ENCODE measurements at regions not wholly inside any gene's neighbourhood (a gene's known extent, or its start where the extent isn't known, plus 50 kb on each side); places are given as distances from the start of the nearest gene placed in this dataset.
"Not testable (repeated sequence)": the region's sequence is repeated elsewhere in the genome, so short reads cannot be mapped to it uniquely, and the experiment has no call there.

- Histone ChIP-seq H3K27me3 (ENCODE audit: control insufficient read depth, insufficient read depth, low read length) (no peaks in the 10 kb centered on the region), H3K4me3 (ENCODE audit: low read length) (no peak overlapping the region), H3K4me2 (ENCODE audit: low read length) (no peak overlapping the region), H3K9ac (ENCODE audit: low read depth, low read length) (no peak overlapping the region), H3K4me1 (ENCODE audit: control insufficient read depth, insufficient read depth, low read length) (peaks cover under 1% of the 10 kb centered on the region), H3K36me3 (ENCODE audit: insufficient read depth, low read length) (no peaks in the 10 kb centered on the region), H3K9me3 (replicated peaks; ENCODE audit: low read length) (peaks cover 2% of the 10 kb centered on the region)
Observed at GRCh38 chr6:133796235-133796634, 92.7 kb upstream of the TCF21 start.

GRCh38 chr6:133799043-133799442 lies 89.9 kb upstream of the TCF21 start:
- Histone ChIP-seq H3K4me1 (ENCODE audit: control insufficient read depth, insufficient read depth, low read length) (no peaks in the 10 kb centered on the region), H3K4me2 (ENCODE audit: low read length) (no peak overlapping the region), H3K36me3 (ENCODE audit: insufficient read depth, low read length) (no peaks in the 10 kb centered on the region), H3K27me3 (ENCODE audit: control insufficient read depth, insufficient read depth, low read length) (no peaks in the 10 kb centered on the region), H3K4me3 (ENCODE audit: low read length) (no peak overlapping the region), H3K9ac (ENCODE audit: low read depth, low read length) (no peak overlapping the region), H3K9me3 (replicated peaks; ENCODE audit: low read length) (peaks cover 2% of the 10 kb centered on the region)

- H3K4me1 ChIP-seq (ENCODE audit: control insufficient read depth, insufficient read depth, low read length), result peaks cover 3% of the 10 kb centered on the region
- no peaks in the 10 kb centered on the region for H3K36me3 ChIP-seq (ENCODE audit: insufficient read depth, low read length)
- H3K27me3 ChIP-seq (ENCODE audit: control insufficient read depth, insufficient read depth, low read length), result no peaks in the 10 kb centered on the region
- H3K4me3 ChIP-seq (ENCODE audit: low read length), result no peak overlapping the region
- H3K9me3 ChIP-seq (replicated peaks; ENCODE audit: low read length), result peaks cover 2% of the 10 kb centered on the region
- no peak overlapping the region for H3K9ac ChIP-seq (ENCODE audit: low read depth, low read length)
- H3K4me2 ChIP-seq (ENCODE audit: low read length), result no peak overlapping the region
Observed at GRCh38 chr6:133802861-133803260, 86.1 kb upstream of the TCF21 start.

- peaks cover 3% of the 10 kb centered on the region for H3K4me1 ChIP-seq (ENCODE audit: control insufficient read depth, insufficient read depth, low read length)
- no peak overlapping the region for H3K4me2 ChIP-seq (ENCODE audit: low read length)
- H3K27me3 ChIP-seq (ENCODE audit: control insufficient read depth, insufficient read depth, low read length), result no peaks in the 10 kb centered on the region
- H3K4me3 ChIP-seq (ENCODE audit: low read length), result no peak overlapping the region
- H3K9me3 ChIP-seq (replicated peaks; ENCODE audit: low read length), result no peaks in the 10 kb centered on the region
- no peaks in the 10 kb centered on the region for H3K36me3 ChIP-seq (ENCODE audit: insufficient read depth, low read length)
- H3K9ac ChIP-seq (ENCODE audit: low read depth, low read length), result no peak overlapping the region
Observed at GRCh38 chr6:133804265-133804664, 84.6 kb upstream of the TCF21 start.

- Histone ChIP-seq H3K36me3 (ENCODE audit: insufficient read depth, low read length) (no peaks in the 10 kb centered on the region), H3K4me3 (ENCODE audit: low read length) (no peak overlapping the region)
Observed at GRCh38 chr6:133805876-133806275, 83.0 kb upstream of the TCF21 start.

GRCh38 chr6:133806382-133807140 lies 82.4 kb upstream of the TCF21 start:
- no peaks in the 10 kb centered on the region for H3K9me3 ChIP-seq (replicated peaks; ENCODE audit: low read length)
- no peak overlapping the region for H3K4me2 ChIP-seq (ENCODE audit: low read length)
- no peaks in the 10 kb centered on the region for H3K27me3 ChIP-seq (ENCODE audit: control insufficient read depth, insufficient read depth, low read length)
- H3K36me3 ChIP-seq (ENCODE audit: insufficient read depth, low read length), result no peaks in the 10 kb centered on the region
- no peak overlapping the region for H3K9ac ChIP-seq (ENCODE audit: low read depth, low read length)
- peaks cover 3% of the 10 kb centered on the region for H3K4me1 ChIP-seq (ENCODE audit: control insufficient read depth, insufficient read depth, low read length)
- no peak overlapping the region for H3K4me3 ChIP-seq (ENCODE audit: low read length)

More at GRCh38 chr6:133805876-133806275, 83.0 kb upstream of the TCF21 start:
- peaks cover 3% of the 10 kb centered on the region for H3K4me1 ChIP-seq (ENCODE audit: control insufficient read depth, insufficient read depth, low read length)
- H3K9me3 ChIP-seq (replicated peaks; ENCODE audit: low read length), result no peaks in the 10 kb centered on the region
- no peak overlapping the region for H3K9ac ChIP-seq (ENCODE audit: low read depth, low read length)
- H3K27me3 ChIP-seq (ENCODE audit: control insufficient read depth, insufficient read depth, low read length), result no peaks in the 10 kb centered on the region
- H3K4me2 ChIP-seq (ENCODE audit: low read length), result no peak overlapping the region

GRCh38 chr6:133807501-133807900 lies 81.4 kb upstream of the TCF21 start:
- Histone ChIP-seq H3K4me3 (ENCODE audit: low read length) (no peak overlapping the region), H3K27me3 (ENCODE audit: control insufficient read depth, insufficient read depth, low read length) (no peaks in the 10 kb centered on the region), H3K4me2 (ENCODE audit: low read length) (no peak overlapping the region), H3K36me3 (ENCODE audit: insufficient read depth, low read length) (no peaks in the 10 kb centered on the region), H3K4me1 (ENCODE audit: control insufficient read depth, insufficient read depth, low read length) (peaks cover 3% of the 10 kb centered on the region), H3K9me3 (replicated peaks; ENCODE audit: low read length) (no peaks in the 10 kb centered on the region), H3K9ac (ENCODE audit: low read depth, low read length) (no peak overlapping the region)

- peaks cover 4% of the 10 kb centered on the region for H3K9me3 ChIP-seq (replicated peaks; ENCODE audit: low read length)
- no peak overlapping the region for H3K4me3 ChIP-seq (ENCODE audit: low read length)
- H3K4me1 ChIP-seq (ENCODE audit: control insufficient read depth, insufficient read depth, low read length), result peaks cover 5% of the 10 kb centered on the region
- no peak overlapping the region for H3K4me2 ChIP-seq (ENCODE audit: low read length)
- no peaks in the 10 kb centered on the region for H3K36me3 ChIP-seq (ENCODE audit: insufficient read depth, low read length)
- H3K27me3 ChIP-seq (ENCODE audit: control insufficient read depth, insufficient read depth, low read length), result no peaks in the 10 kb centered on the region
- no peak overlapping the region for H3K9ac ChIP-seq (ENCODE audit: low read depth, low read length)
Observed at GRCh38 chr6:133809406-133809805, 79.5 kb upstream of the TCF21 start.

GRCh38 chr6:133811557-133811956 lies 77.4 kb upstream of the TCF21 start:
- no peak overlapping the region for H3K4me2 ChIP-seq (ENCODE audit: low read length)
- H3K36me3 ChIP-seq (ENCODE audit: insufficient read depth, low read length), result no peaks in the 10 kb centered on the region
- no peaks in the 10 kb centered on the region for H3K27me3 ChIP-seq (ENCODE audit: control insufficient read depth, insufficient read depth, low read length)
- H3K4me1 ChIP-seq (ENCODE audit: control insufficient read depth, insufficient read depth, low read length), result peaks cover 26% of the 10 kb centered on the region
- H3K4me3 ChIP-seq (ENCODE audit: low read length), result no peak overlapping the region
- peaks cover 4% of the 10 kb centered on the region for H3K9me3 ChIP-seq (replicated peaks; ENCODE audit: low read length)
- H3K9ac ChIP-seq (ENCODE audit: low read depth, low read length), result no peak overlapping the region

- H3K9me3 ChIP-seq (replicated peaks; ENCODE audit: low read length); H3K4me2 ChIP-seq (ENCODE audit: low read length); H3K36me3 ChIP-seq (ENCODE audit: insufficient read depth, low read length); H3K27me3 ChIP-seq (ENCODE audit: control insufficient read depth, insufficient read depth, low read length); H3K9ac ChIP-seq (ENCODE audit: low read depth, low read length); H3K4me3 ChIP-seq (ENCODE audit: low read length): not testable (repeated sequence)
- peaks cover 23% of the 10 kb centered on the region for H3K4me1 ChIP-seq (ENCODE audit: control insufficient read depth, insufficient read depth, low read length)
Observed at GRCh38 chr6:133812446-133812845, 76.5 kb upstream of the TCF21 start.

- Histone ChIP-seq H3K4me2 (ENCODE audit: low read length) (no peak overlapping the region), H3K27me3 (ENCODE audit: control insufficient read depth, insufficient read depth, low read length) (no peaks in the 10 kb centered on the region), H3K9me3 (replicated peaks; ENCODE audit: low read length) (peaks cover 4% of the 10 kb centered on the region), H3K36me3 (ENCODE audit: insufficient read depth, low read length) (no peaks in the 10 kb centered on the region), H3K4me1 (ENCODE audit: control insufficient read depth, insufficient read depth, low read length) (peaks cover 23% of the 10 kb centered on the region), H3K4me3 (ENCODE audit: low read length) (no peak overlapping the region), H3K9ac (ENCODE audit: low read depth, low read length) (no peak overlapping the region)
Observed at GRCh38 chr6:133814238-133814637, 74.7 kb upstream of the TCF21 start.

- Histone ChIP-seq H3K4me1 (ENCODE audit: control insufficient read depth, insufficient read depth, low read length) (peaks cover 23% of the 10 kb centered on the region), H3K4me2 (ENCODE audit: low read length) (peak overlapping the region; percentile 12), H3K4me3 (ENCODE audit: low read length) (no peak overlapping the region), H3K9ac (ENCODE audit: low read depth, low read length) (no peak overlapping the region), H3K9me3 (replicated peaks; ENCODE audit: low read length) (peaks cover 4% of the 10 kb centered on the region), H3K36me3 (ENCODE audit: insufficient read depth, low read length) (no peaks in the 10 kb centered on the region), H3K27me3 (ENCODE audit: control insufficient read depth, insufficient read depth, low read length) (no peaks in the 10 kb centered on the region)
Observed at GRCh38 chr6:133814797-133815196, 74.1 kb upstream of the TCF21 start.
